ENCODE measurements at regions not wholly inside any gene's neighbourhood (a gene's known extent, or its start where the extent isn't known, plus 50 kb on each side); places are given as distances from the start of the nearest gene placed in this dataset.

- Histone ChIP-seq H3K36me3 (ENCODE audit: control insufficient read depth, insufficient read depth, low read length) (no peaks in the 10 kb centered on the region), H3K4me2 (ENCODE audit: low read depth, low read length) (no peak overlapping the region), H3K4me3 (ENCODE audit: insufficient read depth, low read depth, low read length) (no peak overlapping the region), H3K9me1 (ENCODE audit: insufficient read depth, low read length) (no peaks in the 10 kb centered on the region), H2AK5ac (ENCODE audit: low read depth, low read length) (no peak overlapping the region), H3K4ac (ENCODE audit: low read depth, low read length) (no peak overlapping the region), H2BK120ac (ENCODE audit: low read depth, low read length) (no peak overlapping the region), H3K56ac (ENCODE audit: extremely low read depth, insufficient read depth, low read length) (no peak overlapping the region), H3K23ac (ENCODE audit: low read depth, low read length) (no peak overlapping the region), H3K4me1 (ENCODE audit: control insufficient read depth, insufficient read depth, low read length) (no peaks in the 10 kb centered on the region), H3K9ac (ENCODE audit: low read depth, low read length) (no peak overlapping the region), H4K5ac (ENCODE audit: low read depth, low read length) (no peak overlapping the region), H3K27ac (ENCODE audit: insufficient read depth, low read length) (no peak overlapping the region), H3K9me3 (ENCODE audit: control insufficient read depth, insufficient read depth, low read length) (no peaks in the 10 kb centered on the region), H3K79me1 (ENCODE audit: low read depth in 1 of 2, low read length in 2 of 2) (no peaks in the 10 kb centered on the region), H2AFZ (replicated peaks; ENCODE audit: low read length, poor library complexity) (no peak overlapping the region), H2BK15ac (ENCODE audit: low read depth, low read length) (no peak overlapping the region), H4K20me1 (ENCODE audit: insufficient read depth, low read length) (no peaks in the 10 kb centered on the region), H2AK9ac (replicated peaks; ENCODE audit: low read depth, low read length, poor library complexity) (no peak overlapping the region), H2BK20ac (ENCODE audit: low read depth, low read length) (no peak overlapping the region), H3K27me3 (ENCODE audit: control insufficient read depth, insufficient read depth, low read length) (no peaks in the 10 kb centered on the region), H2BK5ac (ENCODE audit: low read depth, low read length, poor library complexity, severe bottlenecking) (no peak overlapping the region), H4K8ac (ENCODE audit: low read depth in 2 of 2, low read length in 2 of 2) (no peak overlapping the region), H3K18ac (ENCODE audit: low read depth, low read length) (no peak overlapping the region), H3K14ac (replicated peaks; ENCODE audit: low read depth, low read length) (no peak overlapping the region), H4K91ac (ENCODE audit: insufficient read depth, low read depth, low read length) (no peak overlapping the region)
- intact Hi-C loops (cut with micrococcal nuclease): no loop called here
- DNase-seq (no peak), ATAC-seq (ENCODE audit: low read depth) (no peak)
- TF ChIP-seq MXI1 (IDR thresholded peaks at IDR 0.05; ENCODE audit: borderline replicate concordance, low read depth, low read length) (no peak), USF2 (IDR thresholded peaks at IDR 0.05; ENCODE audit: low read depth, low read length) (no peak), NFE2L2 (IDR thresholded peaks at IDR 0.05; ENCODE audit: low read depth, low read length) (no peak), POLR2A (IDR thresholded peaks at IDR 0.05; ENCODE audit: low read depth, low read length) (no peak), BHLHE40 (IDR thresholded peaks at IDR 0.05; ENCODE audit: low read depth, low read length) (no peak), RCOR1 (IDR thresholded peaks at IDR 0.05; ENCODE audit: insufficient replicate concordance, low read length) (no peak), CEBPB (IDR thresholded peaks at IDR 0.05; ENCODE audit: low read depth, low read length) (no peak), MAFK (IDR thresholded peaks at IDR 0.05; ENCODE audit: low read depth, low read length) (no peak), FOS (IDR thresholded peaks at IDR 0.05; ENCODE audit: low read depth, low read length) (no peak), ELK1 (IDR thresholded peaks at IDR 0.05; ENCODE audit: borderline replicate concordance, low read depth, low read length) (no peak), RFX5 (IDR thresholded peaks at IDR 0.05; ENCODE audit: low read depth, low read length) (no peak), RAD21 (IDR thresholded peaks at IDR 0.05; ENCODE audit: low read length) (no peak), CHD1 (IDR thresholded peaks at IDR 0.05; ENCODE audit: low read depth, low read length) (no peak), SMC3 (IDR thresholded peaks at IDR 0.05; ENCODE audit: low read depth, low read length) (no peak), CTCF (conservative IDR thresholded peaks at IDR 0.05; ENCODE audit: low read depth, low read length) (no peak), MAZ (IDR thresholded peaks at IDR 0.05; ENCODE audit: borderline replicate concordance, low read depth, low read length) (no peak)
- in situ Hi-C loops (cut with MboI; ENCODE audit: low sequenced_read_pairs): no loop called here
- WGBS, 2 experiments (ENCODE audit: extremely low coverage in 2 of 2, insufficient read length in 1 of 2): no CpG with 5 or more reads among the region's 1 CpG
- no TSS peak for BruUV-seq (replicated peaks)
- CTCF ChIA-PET: no interaction called here
- dilution Hi-C loops (cut with HindIII; ENCODE audit: low sequenced_read_pairs, unreplicated experiment): no loop called here
- POLR2A ChIA-PET (ENCODE audit: unreplicated experiment): no interaction called here
Measured at GRCh38 chr5:98144116-98144515, 629.3 kb upstream of the RGMB start.
